ENCODE measurements at regions not wholly inside any gene's neighbourhood (a gene's known extent, or its start where the extent isn't known, plus 50 kb on each side); places are given as distances from the start of the nearest gene placed in this dataset.

- H3K9ac ChIP-seq, result no peak overlapping the region
- no peak overlapping the region for H2AFZ ChIP-seq (ENCODE audit: low read depth)
- no peaks in the 10 kb centered on the region for H3K36me3 ChIP-seq (ENCODE audit: insufficient read depth)
- H3K27me3 ChIP-seq (ENCODE audit: insufficient read depth, low read depth), result no peaks in the 10 kb centered on the region
- no peak overlapping the region for H3K27ac ChIP-seq
- no peaks in the 10 kb centered on the region for H3K79me2 ChIP-seq (ENCODE audit: insufficient read depth, low read depth)
- H4K20me1 ChIP-seq (ENCODE audit: insufficient read depth), result no peaks in the 10 kb centered on the region; the same call in 1 of the 2 replicates
- H3K4me2 ChIP-seq, result no peak overlapping the region
- H3K4me1 ChIP-seq (ENCODE audit: low read depth, poor library complexity, severe bottlenecking), result no peaks in the 10 kb centered on the region
- TF ChIP-seq CTCF (conservative IDR thresholded peaks at IDR 0.05; ENCODE audit: low read depth, low read length), result no peak
- no peak overlapping the region for H3K4me3 ChIP-seq (IDR thresholded peaks at IDR 0.05; ENCODE audit: insufficient read depth, low read depth, low read length)
These were observed 166.9 kb upstream of the TMC3 start for GRCh38 chr15:81540909-81541308.

- H4K20me1 ChIP-seq (ENCODE audit: insufficient read depth), result no peaks in the 10 kb centered on the region; the same call in 1 of the 2 replicates
- TF ChIP-seq CTCF (conservative IDR thresholded peaks at IDR 0.05; ENCODE audit: low read depth, low read length), result no peak
- no peaks in the 10 kb centered on the region for H3K27me3 ChIP-seq (ENCODE audit: insufficient read depth, low read depth)
- H3K4me1 ChIP-seq (ENCODE audit: low read depth, poor library complexity, severe bottlenecking), result no peaks in the 10 kb centered on the region
- H3K9ac ChIP-seq, result no peak overlapping the region
- no peak overlapping the region for H3K4me2 ChIP-seq
- H3K4me3 ChIP-seq (IDR thresholded peaks at IDR 0.05; ENCODE audit: insufficient read depth, low read depth, low read length), result no peak overlapping the region
- no peak overlapping the region for H3K27ac ChIP-seq
- no peaks in the 10 kb centered on the region for H3K79me2 ChIP-seq (ENCODE audit: insufficient read depth, low read depth)
- no peak overlapping the region for H2AFZ ChIP-seq (ENCODE audit: low read depth)
- no peaks in the 10 kb centered on the region for H3K36me3 ChIP-seq (ENCODE audit: insufficient read depth)
These were observed 162.3 kb upstream of the TMC3 start for GRCh38 chr15:81536356-81536755.

- Histone ChIP-seq H2AFZ (ENCODE audit: low read depth) (no peak overlapping the region), H3K27ac (no peak overlapping the region), H3K79me2 (ENCODE audit: insufficient read depth, low read depth) (no peaks in the 10 kb centered on the region), H3K4me1 (ENCODE audit: low read depth, poor library complexity, severe bottlenecking) (no peaks in the 10 kb centered on the region), H3K27me3 (ENCODE audit: insufficient read depth, low read depth) (no peaks in the 10 kb centered on the region), H4K20me1 (ENCODE audit: insufficient read depth) (no peaks in the 10 kb centered on the region), H3K4me2 (no peak overlapping the region), H3K36me3 (ENCODE audit: insufficient read depth) (no peaks in the 10 kb centered on the region), H3K9ac (no peak overlapping the region), H3K4me3 (IDR thresholded peaks at IDR 0.05; ENCODE audit: insufficient read depth, low read depth, low read length) (no peak overlapping the region)
- TF ChIP-seq CTCF (conservative IDR thresholded peaks at IDR 0.05; ENCODE audit: low read depth, low read length), result no peak
These were observed 160.1 kb upstream of the TMC3 start for GRCh38 chr15:81534124-81534523.

GRCh38 chr15:81532001-81532400 is 158.0 kb upstream of the TMC3 start:
- Histone ChIP-seq H3K27me3 (ENCODE audit: insufficient read depth, low read depth) (no peaks in the 10 kb centered on the region), H4K20me1 (ENCODE audit: insufficient read depth) (no peaks in the 10 kb centered on the region), H3K4me2 (no peak overlapping the region), H3K36me3 (ENCODE audit: insufficient read depth) (no peaks in the 10 kb centered on the region), H3K4me1 (ENCODE audit: low read depth, poor library complexity, severe bottlenecking) (no peaks in the 10 kb centered on the region), H3K27ac (no peak overlapping the region), H3K9ac (no peak overlapping the region), H2AFZ (ENCODE audit: low read depth) (no peak overlapping the region), H3K4me3 (IDR thresholded peaks at IDR 0.05; ENCODE audit: insufficient read depth, low read depth, low read length) (no peak overlapping the region), H3K79me2 (ENCODE audit: insufficient read depth, low read depth) (no peaks in the 10 kb centered on the region)
- no peak for TF ChIP-seq CTCF (conservative IDR thresholded peaks at IDR 0.05; ENCODE audit: low read depth, low read length)

All from KMS-11 (cell line).